GM12878 (cell line): ENCODE measurements at regions not wholly inside any gene's neighbourhood (a gene's known extent, or its start where the extent isn't known, plus 50 kb on each side); places are given as distances from the start of the nearest gene placed in this dataset.

Experiments used
- CBX5 ChIP-seq: sonication (generic); IDR thresholded peaks from 2 replicates; pipeline ENCODE4 v1.6.1; 2016; ENCODE audit warnings: low read depth, moderate library complexity, mild to moderate bottlenecking, inconsistent platforms
- CHD2 ChIP-seq: IDR thresholded peaks from 2 replicates; pipeline ENCODE4 v1.6.1; 2011; ENCODE audit warnings: low read depth, low read length, improper control_type of control experiment, borderline replicate concordance
- POLR2A ChIP-seq: IDR thresholded peaks from 2 replicates; pipeline ENCODE4 v1.6.1; 2011; ENCODE audit warnings: low read depth, mild to moderate bottlenecking, low read length
- YY1 ChIP-seq: IDR thresholded peaks from 2 replicates; pipeline ENCODE4 v1.6.1; 2011; ENCODE audit warnings: low read depth, mild to moderate bottlenecking, low read length
- TF ChIP-seq, protein P1 (sequence below): IDR thresholded peaks from 2 replicates; pipeline ENCODE4 v1.6.1; 2012; ENCODE audit warnings: low read depth, low read length, improper control_type of control experiment

DNA sequence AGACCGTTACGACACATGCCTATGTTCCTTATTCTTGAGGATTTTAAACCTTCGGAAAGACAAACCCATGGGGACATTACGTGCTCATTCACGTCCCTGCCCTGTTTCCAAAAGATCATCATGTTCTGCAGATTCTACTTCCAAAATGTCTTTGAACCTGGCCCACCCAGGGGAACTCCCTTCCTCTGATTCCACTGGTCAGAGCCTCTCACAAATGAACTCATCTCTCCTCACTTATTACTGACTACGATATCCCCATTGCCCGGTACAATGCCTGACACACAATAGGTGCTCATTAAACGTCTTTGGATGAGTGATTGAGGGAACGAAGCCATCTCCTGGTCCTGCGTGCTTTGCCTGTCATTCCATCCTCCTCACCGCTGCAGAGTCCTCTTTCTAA is 168.3 kb upstream of the RNF32 start:
- TF ChIP-seq, protein P1, sequence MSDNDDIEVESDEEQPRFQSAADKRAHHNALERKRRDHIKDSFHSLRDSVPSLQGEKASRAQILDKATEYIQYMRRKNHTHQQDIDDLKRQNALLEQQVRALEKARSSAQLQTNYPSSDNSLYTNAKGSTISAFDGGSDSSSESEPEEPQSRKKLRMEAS = no peak
- TF ChIP-seq CHD2 (no peak), YY1 (no peak), POLR2A (no peak), CBX5 (no peak)
